Natural killer cell (primary cell): ENCODE measurements at regions not wholly inside any gene's neighbourhood (a gene's known extent, or its start where the extent isn't known, plus 50 kb on each side); places are given as distances from the start of the nearest gene placed in this dataset.
"Not testable (repeated sequence)": the region's sequence is repeated elsewhere in the genome, so short reads cannot be mapped to it uniquely, and the experiment has no call there.

Source experiments
- ATAC-seq, 3 donors: fragments of 150-1000 bp in 2 of 3; fragments of 200-7000 bp in 1 of 3; cut with Tn5 transposase; 1 replicate in 1 of 3; 2 replicates in 2 of 3; pipeline ENCODE4 v1.10.0; 2021; ENCODE audit warnings: mild to moderate bottlenecking in 2 of 3, moderate library complexity in 2 of 3
- DNase-seq, 2 donors: peaks; one replicate each; pipeline versions ENCODE4 v3.0.0 to v3.0.0-alpha.2; 2013 to 2021; ENCODE audit warnings: mixed read lengths in 1 of 2
- H3K27ac ChIP-seq: one replicate; pipeline ENCODE4 v1.5.1; 2013; ENCODE audit warnings: mild to moderate bottlenecking, low read length
- H3K27me3 ChIP-seq: one replicate; pipeline ENCODE4 v1.6.1; 2013; ENCODE audit warnings: low read length; ENCODE audit not compliant: control insufficient read depth, insufficient read depth
- H3K36me3 ChIP-seq: one replicate; pipeline ENCODE4 v1.6.1; 2013; ENCODE audit warnings: low read length; ENCODE audit not compliant: control insufficient read depth, insufficient read depth
- H3K4me1 ChIP-seq: one replicate; pipeline ENCODE4 v1.6.1; 2013; ENCODE audit warnings: low read length; ENCODE audit not compliant: control insufficient read depth, insufficient read depth
- H3K4me3 ChIP-seq: one replicate; pipeline ENCODE4 v1.5.1; 2013; ENCODE audit warnings: low read length
- H3K9me3 ChIP-seq: one replicate; pipeline ENCODE4 v1.6.1; 2013; ENCODE audit warnings: low read length; ENCODE audit not compliant: control insufficient read depth, insufficient read depth
- H3K27ac Mint-ChIP-seq, 2 donors: one replicate each; pipeline ENCODE4 v1.8.0; 2022; ENCODE audit warnings: mild to moderate bottlenecking in 2 of 2, mixed read lengths in 2 of 2, moderate library complexity in 1 of 2
- H3K27me3 Mint-ChIP-seq, 2 donors: one replicate each; pipeline ENCODE4 v1.8.0; 2022; ENCODE audit warnings: low read depth in 2 of 2, mixed read lengths in 2 of 2
- H3K36me3 Mint-ChIP-seq: one replicate; pipeline ENCODE4 v1.8.0; 2022; ENCODE audit warnings: mixed read lengths
- H3K4me1 Mint-ChIP-seq, 2 donors: one replicate each; pipeline ENCODE4 v1.8.0; 2022; ENCODE audit warnings: mixed read lengths in 2 of 2
- H3K4me3 Mint-ChIP-seq: one replicate; pipeline ENCODE4 v1.8.0; 2022; ENCODE audit warnings: mild to moderate bottlenecking, moderate library complexity, mixed read lengths
- H3K9me3 Mint-ChIP-seq, 2 donors: one replicate each; pipeline ENCODE4 v1.8.0; 2022; ENCODE audit warnings: mixed read lengths in 2 of 2
- CTCF ChIP-seq: fragments of 200-600 bp; IDR thresholded peaks from one replicate; pipeline ENCODE4 v1.8.0; 2022; ENCODE audit warnings: antibody characterized with exemption
- WGBS: methylation state at CpG from one replicate; pipeline ENCODE4 v1.1.7; 2013; ENCODE audit warnings: missing lambda C conversion rate; ENCODE audit not compliant: insufficient coverage; 5-methylcytosine and 5-hydroxymethylcytosine counted together
- intact Hi-C: fragments of 100-400 bp; cut with micrococcal nuclease; formaldehyde crosslinking; loops from one replicate; pipeline ENCODE4 v1.14.2; 2022

GRCh38 chr14:23898359-23898758 is 55.2 kb upstream of the DHRS4 start:
- H3K27ac Mint-ChIP-seq, H3K27ac ChIP-seq, H3K9me3 Mint-ChIP-seq, DNase-seq, H3K27me3 ChIP-seq, intact Hi-C loops, H3K36me3 ChIP-seq, ATAC-seq, H3K4me3 ChIP-seq, H3K4me3 Mint-ChIP-seq, H3K36me3 Mint-ChIP-seq, H3K4me1 ChIP-seq, H3K9me3 ChIP-seq, H3K4me1 Mint-ChIP-seq: not testable (repeated sequence)
- peaks cover 8 to 17% of the 10 kb centered on the region in 2 donors for H3K27me3 Mint-ChIP-seq
- 88% methylated on average over 20 of the region's 20 CpGs for WGBS

GRCh38 chr14:23899788-23900187 is 53.8 kb upstream of the DHRS4 start:
- Mint-ChIP-seq H3K4me1 (no peaks in the 10 kb centered on the region), H3K27ac (no peak overlapping the region), H3K36me3 (no peaks in the 10 kb centered on the region), H3K4me3 (no peak overlapping the region), H3K9me3 (no peaks in the 10 kb centered on the region), H3K27me3 (peaks cover 16 to 27% of the 10 kb centered on the region in 2 donors)
- 91% methylated on average over 8 of the region's 8 CpGs for WGBS
- H3K27me3 ChIP-seq, result no peaks in the 10 kb centered on the region
- intact Hi-C loops, result no loop called here
- H3K27ac ChIP-seq, result no peak overlapping the region
- ATAC-seq (no peak), DNase-seq (no peak)
- no peaks in the 10 kb centered on the region for H3K9me3 ChIP-seq
- H3K4me3 ChIP-seq, result no peak overlapping the region
- no peaks in the 10 kb centered on the region for H3K4me1 ChIP-seq
- no peak for TF ChIP-seq CTCF
- H3K36me3 ChIP-seq, result no peaks in the 10 kb centered on the region

GRCh38 chr14:23903442-23903841 is 50.1 kb upstream of the DHRS4 start:
- H3K27ac ChIP-seq, result no peak overlapping the region
- H3K9me3 Mint-ChIP-seq, result no peaks in the 10 kb centered on the region
- ATAC-seq, result no peak
- DNase-seq, result no peak
- H3K27ac Mint-ChIP-seq, result no peak overlapping the region
- no peaks in the 10 kb centered on the region for H3K4me1 ChIP-seq
- H3K36me3 Mint-ChIP-seq, result no peaks in the 10 kb centered on the region
- peaks cover 25 to 49% of the 10 kb centered on the region in 2 donors for H3K27me3 Mint-ChIP-seq
- no peaks in the 10 kb centered on the region for H3K9me3 ChIP-seq
- no peak for TF ChIP-seq CTCF
- no peaks in the 10 kb centered on the region for H3K27me3 ChIP-seq
- no peaks in the 10 kb centered on the region for H3K36me3 ChIP-seq
- H3K4me3 Mint-ChIP-seq, result no peak overlapping the region
- intact Hi-C loops, result no loop called here
- WGBS, result 89% methylated on average over 3 of the region's 4 CpGs
- H3K4me3 ChIP-seq, result no peak overlapping the region
- no peaks in the 10 kb centered on the region for H3K4me1 Mint-ChIP-seq
